Caco-2 (cell line): ENCODE measurements at regions not wholly inside any gene's neighbourhood (a gene's known extent, or its start where the extent isn't known, plus 50 kb on each side); places are given as distances from the start of the nearest gene placed in this dataset.

Source experiments
- BruUV-seq: library from RNA; stranded (reverse); fragments of 400-500 nt; replicated peaks from 2 replicates; lab custom pipeline; 2021; lab: Mats Ljungman, UMichigan
- CTCF ChIA-PET: fragments of 300-600 bp; sonication (Branson Sonifier 250); formaldehyde crosslinking; loops from one replicate; lab custom pipeline; 2022; ENCODE audit warnings: antibody characterized with exemption; lab: Charles Lee
- POLR2A ChIA-PET: fragments of 300-600 bp; sonication (Branson Sonifier 250); formaldehyde crosslinking; loops from one replicate; lab custom pipeline; 2022; ENCODE audit warnings: antibody characterized with exemption; lab: Charles Lee
- DNase-seq, 2 experiments: peaks; one replicate each; pipeline versions ENCODE4 v3.0.0 to v3.0.0-alpha.2; 2020 to 2022
- H3K27me3 ChIP-seq: replicated peaks from 2 replicates; pipeline ENCODE4 v1.6.0; 2011; ENCODE audit warnings: low read length; ENCODE audit not compliant: control insufficient read depth, insufficient read depth
- H3K36me3 ChIP-seq: 2 replicates; pipeline ENCODE4 v1.5.1; 2011; ENCODE audit warnings: low read length; ENCODE audit not compliant: control insufficient read depth, insufficient read depth
- H3K4me1 ChIP-seq: fragments of 250-450 bp; sonication (Bioruptor Pico); 2 replicates; pipeline ENCODE4 v1.5.1; 2020; ENCODE audit warnings: mild to moderate bottlenecking
- H3K4me3 ChIP-seq: 2 replicates; pipeline ENCODE4 v1.5.1; 2011; ENCODE audit warnings: low read depth, mild to moderate bottlenecking, control low read depth, low read length
- H3K9me3 ChIP-seq: fragments of 250-450 bp; sonication (Bioruptor Pico); 2 replicates; pipeline ENCODE4 v1.5.1; 2020; ENCODE audit warnings: mild to moderate bottlenecking, moderate library complexity
- H3K27ac Mint-ChIP-seq: one replicate; pipeline ENCODE4 v1.8.0; 2022; ENCODE audit warnings: mixed read lengths; ENCODE audit not compliant: unreplicated experiment
- H3K27me3 Mint-ChIP-seq: one replicate; pipeline ENCODE4 v1.8.0; 2022; ENCODE audit warnings: mixed read lengths; ENCODE audit not compliant: insufficient read depth, unreplicated experiment
- H3K36me3 Mint-ChIP-seq: one replicate; pipeline ENCODE4 v1.8.0; 2022; ENCODE audit warnings: mild to moderate bottlenecking, mixed read lengths; ENCODE audit not compliant: insufficient read depth, unreplicated experiment
- H3K4me1 Mint-ChIP-seq: one replicate; pipeline ENCODE4 v1.8.0; 2022; ENCODE audit warnings: low read depth, mixed read lengths; ENCODE audit not compliant: unreplicated experiment
- H3K4me3 Mint-ChIP-seq: one replicate; pipeline ENCODE4 v1.8.0; 2022; ENCODE audit warnings: mild to moderate bottlenecking, moderate library complexity, mixed read lengths; ENCODE audit not compliant: unreplicated experiment
- H3K9me3 Mint-ChIP-seq: one replicate; pipeline ENCODE4 v1.8.0; 2022; ENCODE audit warnings: mixed read lengths; ENCODE audit not compliant: unreplicated experiment
- intact Hi-C: fragments of 100-400 bp; cut with micrococcal nuclease; formaldehyde crosslinking; loops from one replicate; pipeline ENCODE4 v1.10.0; 2022; ENCODE audit not compliant: unreplicated experiment
- TF ChIP-seq, protein P1 (sequence below), 2 experiments: fragments of 200-600 bp in 1 of 2; IDR thresholded peaks; 1 replicate in 1 of 2; 2 replicates in 1 of 2; pipeline versions ENCODE4 v1.5.1 to v1.8.0; 2011 to 2022; ENCODE audit warnings: antibody characterized with exemption in 1 of 2, control low read depth in 1 of 2, inconsistent platforms in 1 of 2, low read depth in 1 of 2, low read length in 1 of 2, mild to moderate bottlenecking in 1 of 2, moderate library complexity in 1 of 2; ENCODE audit not compliant: insufficient read depth in 1 of 2, severe bottlenecking in 1 of 2, unreplicated experiment in 1 of 2

DNA sequence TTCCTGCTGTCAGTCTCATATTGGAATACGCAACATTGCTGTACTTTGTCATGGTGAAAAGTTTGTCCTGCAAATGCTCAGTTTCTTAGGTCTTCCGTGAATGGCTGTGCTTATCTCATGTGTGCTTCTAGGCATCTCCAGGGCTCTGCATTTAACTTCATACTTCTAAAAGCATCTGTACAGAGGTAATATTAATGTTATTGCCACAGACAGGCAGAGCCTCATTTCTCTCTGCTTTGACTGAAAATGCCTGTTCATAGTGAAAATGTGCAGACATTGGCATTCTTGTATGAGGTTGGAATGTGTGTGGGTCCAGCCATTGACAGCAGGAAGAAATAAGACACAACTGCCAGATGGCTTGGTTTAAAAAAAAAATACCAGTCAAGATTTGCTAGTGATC is 140.1 kb upstream of the TTC29 start:
- CTCF ChIA-PET = no interaction called here
- Mint-ChIP-seq H3K36me3 (no peaks in the 10 kb centered on the region), H3K4me3 (no peak overlapping the region), H3K27me3 (peaks cover 27% of the 10 kb centered on the region), H3K9me3 (no peaks in the 10 kb centered on the region), H3K27ac (no peak overlapping the region), H3K4me1 (no peaks in the 10 kb centered on the region)
- DNase-seq = no peak
- H3K36me3 ChIP-seq = no peaks in the 10 kb centered on the region
- POLR2A ChIA-PET = no interaction called here
- no TSS peak for BruUV-seq
- no peaks in the 10 kb centered on the region for H3K4me1 ChIP-seq
- H3K9me3 ChIP-seq = no peaks in the 10 kb centered on the region
- no peak overlapping the region for H3K4me3 ChIP-seq
- H3K27me3 ChIP-seq = peaks cover 2% of the 10 kb centered on the region; the same call in 1 of the 2 replicates
- intact Hi-C loops = no loop called here
- TF ChIP-seq, protein P1, sequence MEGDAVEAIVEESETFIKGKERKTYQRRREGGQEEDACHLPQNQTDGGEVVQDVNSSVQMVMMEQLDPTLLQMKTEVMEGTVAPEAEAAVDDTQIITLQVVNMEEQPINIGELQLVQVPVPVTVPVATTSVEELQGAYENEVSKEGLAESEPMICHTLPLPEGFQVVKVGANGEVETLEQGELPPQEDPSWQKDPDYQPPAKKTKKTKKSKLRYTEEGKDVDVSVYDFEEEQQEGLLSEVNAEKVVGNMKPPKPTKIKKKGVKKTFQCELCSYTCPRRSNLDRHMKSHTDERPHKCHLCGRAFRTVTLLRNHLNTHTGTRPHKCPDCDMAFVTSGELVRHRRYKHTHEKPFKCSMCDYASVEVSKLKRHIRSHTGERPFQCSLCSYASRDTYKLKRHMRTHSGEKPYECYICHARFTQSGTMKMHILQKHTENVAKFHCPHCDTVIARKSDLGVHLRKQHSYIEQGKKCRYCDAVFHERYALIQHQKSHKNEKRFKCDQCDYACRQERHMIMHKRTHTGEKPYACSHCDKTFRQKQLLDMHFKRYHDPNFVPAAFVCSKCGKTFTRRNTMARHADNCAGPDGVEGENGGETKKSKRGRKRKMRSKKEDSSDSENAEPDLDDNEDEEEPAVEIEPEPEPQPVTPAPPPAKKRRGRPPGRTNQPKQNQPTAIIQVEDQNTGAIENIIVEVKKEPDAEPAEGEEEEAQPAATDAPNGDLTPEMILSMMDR (IDR thresholded peaks at IDR 0.05; ENCODE audit: insufficient read depth in 1 of 2, low read depth in 1 of 2, low read length in 1 of 2, severe bottlenecking in 1 of 2, unreplicated experiment in 1 of 2) = no peak

DNA sequence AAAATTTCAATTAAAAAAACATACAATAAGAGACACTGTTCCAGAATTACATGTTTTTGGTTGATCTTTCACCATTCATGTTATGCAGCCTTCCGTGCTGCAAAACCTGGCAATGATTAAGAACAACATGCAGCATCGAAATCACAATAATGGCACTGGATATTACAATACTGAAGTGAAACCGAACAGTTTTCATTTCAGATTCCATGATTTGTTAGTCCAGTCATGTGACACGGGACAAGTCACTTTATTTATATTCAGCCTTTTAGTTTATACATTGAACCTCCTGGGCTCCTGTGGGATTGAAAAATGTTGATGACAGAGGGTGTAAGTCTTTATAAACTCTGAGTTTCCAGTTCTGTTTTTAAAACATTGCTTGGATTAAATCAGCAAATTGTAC is 142.5 kb upstream of the TTC29 start:
- Histone ChIP-seq H3K4me3 (no peak overlapping the region), H3K4me1 (peaks cover 4% of the 10 kb centered on the region; the same call in 1 of the 2 replicates), H3K27me3 (peaks cover 2% of the 10 kb centered on the region; the same call in 1 of the 2 replicates), H3K36me3 (no peaks in the 10 kb centered on the region), H3K9me3 (no peaks in the 10 kb centered on the region)
- H3K4me3 Mint-ChIP-seq = no peak overlapping the region
- ChIA-PET POLR2A (no interaction called here), CTCF (no interaction called here)
- H3K36me3 Mint-ChIP-seq = no peaks in the 10 kb centered on the region
- no peaks in the 10 kb centered on the region for H3K9me3 Mint-ChIP-seq
- H3K27me3 Mint-ChIP-seq = peaks cover 25% of the 10 kb centered on the region
- intact Hi-C loops = no loop called here
- DNase-seq = no peak
- no TSS peak for BruUV-seq
- H3K4me1 Mint-ChIP-seq = no peaks in the 10 kb centered on the region
- TF ChIP-seq, protein P1 (IDR thresholded peaks at IDR 0.05; ENCODE audit: insufficient read depth in 1 of 2, low read depth in 1 of 2, low read length in 1 of 2, severe bottlenecking in 1 of 2, unreplicated experiment in 1 of 2) = no peak
- H3K27ac Mint-ChIP-seq = no peak overlapping the region

DNA sequence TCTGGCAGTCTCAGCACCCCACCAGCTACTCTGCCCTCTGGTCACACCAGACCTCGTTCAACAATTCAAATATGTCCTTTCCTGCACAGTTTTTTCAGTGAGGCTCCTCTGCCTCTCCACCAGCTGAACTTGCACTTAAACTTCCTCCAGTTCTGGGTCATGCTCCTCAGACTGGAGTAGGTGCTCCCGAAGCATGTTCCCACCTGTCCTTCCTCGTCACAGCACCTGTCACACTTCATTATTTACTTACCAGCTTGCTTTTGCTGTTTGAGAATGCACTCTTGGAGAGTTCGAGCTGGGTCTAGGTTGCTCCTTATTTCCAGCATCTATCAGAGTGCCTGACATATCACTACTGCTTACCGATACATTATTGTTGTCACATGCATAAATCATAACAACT is 144.8 kb upstream of the TTC29 start:
- no peak for DNase-seq
- Mint-ChIP-seq H3K4me3 (no peak overlapping the region), H3K4me1 (no peaks in the 10 kb centered on the region), H3K9me3 (no peaks in the 10 kb centered on the region), H3K27me3 (peaks cover 25% of the 10 kb centered on the region), H3K27ac (no peak overlapping the region), H3K36me3 (no peaks in the 10 kb centered on the region)
- CTCF ChIA-PET = interaction anchor here (0.6 kb wide), 1 partner anchor 12 kb away, joined by 4 read pairs; no protein-coding TSS in a partner anchor
- TF ChIP-seq, protein P1 (IDR thresholded peaks at IDR 0.05; ENCODE audit: insufficient read depth in 1 of 2, low read depth in 1 of 2, low read length in 1 of 2, severe bottlenecking in 1 of 2, unreplicated experiment in 1 of 2) = no peak
- intact Hi-C loops = loop anchor here (10.0 kb wide), 1 partner anchor 146 kb away; the partner anchor contains the start of gene TTC29
- peaks cover 4% of the 10 kb centered on the region; the same call in 1 of the 2 replicates for H3K4me1 ChIP-seq
- BruUV-seq = no TSS peak
- no peaks in the 10 kb centered on the region for H3K36me3 ChIP-seq
- no peaks in the 10 kb centered on the region for H3K9me3 ChIP-seq
- POLR2A ChIA-PET = no interaction called here
- H3K4me3 ChIP-seq = no peak overlapping the region
- H3K27me3 ChIP-seq = peaks cover 2% of the 10 kb centered on the region; the same call in 1 of the 2 replicates
